Cardiac fibroblast (primary cell): ENCODE measurements at regions not wholly inside any gene's neighbourhood (a gene's known extent, or its start where the extent isn't known, plus 50 kb on each side); places are given as distances from the start of the nearest gene placed in this dataset.

Experiments used
- DNase-seq, 2 donors: peaks; one replicate each; pipeline versions ENCODE4 v3.0.0 to v3.0.0-alpha.2; 2010; ENCODE audit warnings: low read depth in 2 of 2
- H3K4me3 ChIP-seq, 2 donors: replicated peaks in 1 of 2; 1 replicate in 1 of 2; 2 replicates in 1 of 2; pipeline ENCODE4 v1.5.1; 2011; ENCODE audit warnings: low read depth in 2 of 2, low read length in 2 of 2, mild to moderate bottlenecking in 2 of 2, moderate library complexity in 1 of 2
- CTCF ChIP-seq: IDR thresholded peaks from one replicate; pipeline ENCODE4 v1.5.1; 2011; ENCODE audit warnings: low read depth, mild to moderate bottlenecking, low read length, inconsistent platforms

GRCh38 chr5:158560170-158560569, 539.5 kb downstream of the EBF1 start:
- DNase-seq, result peak in 1 of 2 donors; percentile 5
- no peak overlapping the region for H3K4me3 ChIP-seq
- no peak for TF ChIP-seq CTCF

DNA sequence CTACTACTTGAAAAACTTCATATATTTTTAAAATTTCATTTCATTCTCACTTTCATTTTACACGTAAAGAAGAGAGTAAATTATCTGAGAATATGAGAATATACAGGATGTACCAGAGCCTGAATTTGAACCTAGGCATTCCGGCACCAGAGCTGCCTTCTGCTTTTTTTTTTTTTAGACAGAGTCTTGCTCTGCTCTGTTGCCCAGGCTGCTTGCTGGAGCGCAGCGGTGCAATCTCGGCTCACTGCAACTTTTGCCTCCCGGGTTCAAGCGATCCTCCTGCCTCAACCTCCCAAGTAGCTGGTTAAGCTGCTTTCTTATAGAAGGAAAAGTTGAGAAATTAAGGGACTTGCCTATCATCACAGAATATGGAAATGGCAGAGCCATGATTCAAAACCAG, 540.1 kb downstream of the EBF1 start:
- H3K4me3 ChIP-seq, result no peak overlapping the region
- DNase-seq, result no peak
- TF ChIP-seq CTCF, result no peak

GRCh38 chr5:158559066-158559465, 540.6 kb downstream of the EBF1 start:
- no peak overlapping the region for H3K4me3 ChIP-seq
- no peak for TF ChIP-seq CTCF
- DNase-seq, result no peak

GRCh38 chr5:158553962-158554336, 545.8 kb downstream of the EBF1 start:
- no peak for TF ChIP-seq CTCF
- H3K4me3 ChIP-seq, result no peak overlapping the region
- DNase-seq, result no peak

- no peak for TF ChIP-seq CTCF
- no peak overlapping the region for H3K4me3 ChIP-seq
- DNase-seq, result peak in 1 of 2 donors; percentile 3
Observed at GRCh38 chr5:158553195-158553961, 546.3 kb downstream of the EBF1 start.

DNA sequence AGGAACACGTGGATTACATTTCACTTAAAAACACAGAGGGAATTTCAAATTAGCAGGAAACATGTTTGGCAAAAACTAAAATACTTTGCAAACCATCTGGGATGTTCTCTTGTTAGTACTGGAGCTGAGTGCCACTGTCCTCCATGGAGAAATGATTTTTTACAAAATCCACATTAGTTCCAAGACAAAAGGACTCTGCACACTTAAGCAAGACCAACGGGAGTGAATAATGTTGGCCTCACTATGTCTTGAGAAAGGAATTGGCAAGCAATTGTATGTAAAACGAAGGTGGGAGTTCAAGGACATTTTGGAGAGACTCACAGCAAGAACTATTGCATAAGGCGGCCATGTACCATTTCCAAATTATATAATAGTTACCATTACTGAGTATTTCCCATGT, 547.5 kb downstream of the EBF1 start:
- DNase-seq, result no peak
- H3K4me3 ChIP-seq, result no peak overlapping the region
- TF ChIP-seq CTCF, result no peak

DNA sequence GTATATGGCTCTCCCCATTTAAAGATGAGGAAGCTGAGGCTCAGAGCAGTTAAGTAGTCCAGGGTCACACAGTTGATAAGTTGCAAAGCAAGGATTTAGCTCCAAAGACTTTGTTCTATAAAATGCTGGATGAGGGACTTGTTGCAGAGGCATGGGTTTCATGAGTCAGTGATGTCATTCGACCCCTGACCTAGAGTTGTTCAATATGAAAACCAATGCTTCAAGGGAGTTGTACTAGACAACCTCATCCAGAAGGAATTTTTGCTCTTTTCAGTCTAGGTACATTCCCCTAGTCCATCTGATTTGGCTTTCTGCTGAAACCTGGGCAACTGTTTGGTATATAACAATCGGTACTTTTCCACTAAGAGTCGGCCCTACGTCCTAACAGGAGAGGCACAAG, 550.4 kb downstream of the EBF1 start:
- TF ChIP-seq CTCF, result no peak
- no peak overlapping the region for H3K4me3 ChIP-seq
- DNase-seq, result no peak
